ENCODE measurements at regions not wholly inside any gene's neighbourhood (a gene's known extent, or its start where the extent isn't known, plus 50 kb on each side); places are given as distances from the start of the nearest gene placed in this dataset.

- intact Hi-C loops (cut with DNase I) = no loop called here
- no peak for TF ChIP-seq CTCF (IDR thresholded peaks at IDR 0.05)
- Histone ChIP-seq H3K27ac (peak overlapping the region; percentile 42), H3K4me3 (peak overlapping the region; percentile 17), H3K9me3 (no peaks in the 10 kb centered on the region), H3K4me1 (peaks cover 24% of the 10 kb centered on the region), H3K27me3 (ENCODE audit: low read depth) (no peaks in the 10 kb centered on the region), H3K36me3 (no peaks in the 10 kb centered on the region)
- ATAC-seq (no peak), DNase-seq (no peak)
Observed at GRCh38 chr6:144660561-144661115, 375.5 kb downstream of the UTRN start.

DNA sequence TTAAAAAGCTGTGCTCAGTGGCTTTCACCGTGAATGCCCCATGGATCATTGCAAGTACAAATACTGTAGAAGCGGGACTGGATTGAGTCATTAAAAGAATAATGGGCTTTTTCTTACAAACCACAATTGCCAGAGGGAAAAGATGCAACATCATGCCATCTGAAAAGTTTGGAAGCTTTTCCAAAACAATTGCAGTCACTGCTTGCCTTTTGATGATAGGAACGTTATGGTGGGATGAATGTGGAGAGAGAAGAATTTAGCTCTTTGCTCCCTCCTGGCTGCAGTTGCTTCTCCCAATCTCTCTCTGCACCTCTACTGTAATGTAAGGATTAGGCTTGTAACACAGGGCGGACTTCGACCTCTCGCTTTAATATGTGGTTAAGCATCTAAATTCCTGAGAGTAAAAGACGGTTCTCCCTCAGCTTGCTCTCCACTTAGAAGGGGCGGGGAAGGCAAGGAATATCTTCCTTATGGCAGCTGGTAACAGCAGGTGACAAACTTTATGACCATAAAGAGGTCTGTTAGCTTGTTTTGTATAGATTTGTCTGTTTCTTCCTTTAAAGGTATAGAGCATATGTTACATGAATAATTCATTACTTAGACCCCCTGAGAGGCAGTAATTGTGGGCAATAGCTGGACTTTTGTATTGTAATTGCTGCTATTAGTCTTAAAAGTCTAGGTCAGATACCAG, 376.1 kb downstream of the UTRN start:
- intact Hi-C loops (cut with DNase I) = no loop called here
- no peak overlapping the region for H3K27ac ChIP-seq
- no peaks in the 10 kb centered on the region for H3K36me3 ChIP-seq
- no peaks in the 10 kb centered on the region for H3K9me3 ChIP-seq
- no peak for TF ChIP-seq CTCF (IDR thresholded peaks at IDR 0.05)
- no peak overlapping the region for H3K4me3 ChIP-seq
- ATAC-seq (no peak), DNase-seq (no peak)
- peaks cover 30% of the 10 kb centered on the region for H3K4me1 ChIP-seq
- H3K27me3 ChIP-seq (ENCODE audit: low read depth) = no peaks in the 10 kb centered on the region

DNA sequence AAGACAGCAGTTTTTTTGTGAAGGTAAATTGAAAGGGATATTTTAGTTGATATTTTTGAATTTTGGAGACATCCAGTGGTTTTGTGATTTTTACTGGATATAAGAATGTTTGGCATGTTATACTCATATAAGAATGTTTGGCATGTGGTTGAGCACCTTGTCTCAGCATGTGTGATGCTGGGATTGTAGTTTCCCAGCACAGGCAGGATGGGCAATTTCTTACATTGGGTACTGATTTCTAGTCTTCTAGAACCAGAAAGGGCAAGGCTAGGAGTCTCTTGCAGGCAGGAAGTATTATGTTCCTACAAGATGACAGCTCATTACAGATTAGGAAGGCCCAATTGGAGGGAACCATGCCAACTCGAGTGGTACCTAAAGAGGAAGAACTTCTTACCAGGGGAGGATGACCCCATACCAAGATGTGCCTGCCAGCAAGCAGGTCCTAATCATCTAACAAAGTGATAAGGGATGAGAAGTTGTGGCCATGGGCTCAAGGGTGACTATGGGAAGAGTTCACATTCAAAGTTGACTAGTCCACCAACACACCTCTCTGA, 377.8 kb downstream of the UTRN start:
- DNase-seq = no peak
- no peaks in the 10 kb centered on the region for H3K9me3 ChIP-seq
- no peak overlapping the region for H3K4me3 ChIP-seq
- no peak for TF ChIP-seq CTCF (IDR thresholded peaks at IDR 0.05)
- H3K27me3 ChIP-seq (ENCODE audit: low read depth) = no peaks in the 10 kb centered on the region
- no peak overlapping the region for H3K27ac ChIP-seq
- H3K4me1 ChIP-seq = peaks cover 35% of the 10 kb centered on the region
- intact Hi-C loops (cut with DNase I) = no loop called here
- H3K36me3 ChIP-seq = no peaks in the 10 kb centered on the region
- no peak for ATAC-seq

- H3K36me3 ChIP-seq = no peaks in the 10 kb centered on the region
- H3K4me3 ChIP-seq = no peak overlapping the region
- peaks cover 29% of the 10 kb centered on the region for H3K4me1 ChIP-seq
- ATAC-seq = no peak
- no peak for TF ChIP-seq CTCF (IDR thresholded peaks at IDR 0.05)
- H3K9me3 ChIP-seq = no peaks in the 10 kb centered on the region
- H3K27ac ChIP-seq = no peak overlapping the region
- DNase-seq = no peak
- H3K27me3 ChIP-seq (ENCODE audit: low read depth) = no peaks in the 10 kb centered on the region
- intact Hi-C loops (cut with DNase I) = no loop called here
Observed at GRCh38 chr6:144664281-144664680, 379.1 kb downstream of the UTRN start.

GRCh38 chr6:144664947-144665346, 379.8 kb downstream of the UTRN start:
- H3K9me3 ChIP-seq = no peaks in the 10 kb centered on the region
- H3K4me1 ChIP-seq = peaks cover 24% of the 10 kb centered on the region
- DNase-seq = no peak
- intact Hi-C loops (cut with DNase I) = no loop called here
- H3K27me3 ChIP-seq (ENCODE audit: low read depth) = no peaks in the 10 kb centered on the region
- H3K27ac ChIP-seq = no peak overlapping the region
- ATAC-seq = no peak
- H3K36me3 ChIP-seq = no peaks in the 10 kb centered on the region
- TF ChIP-seq CTCF (IDR thresholded peaks at IDR 0.05) = no peak
- no peak overlapping the region for H3K4me3 ChIP-seq
